ENCODE measurements at regions not wholly inside any gene's neighbourhood (a gene's known extent, or its start where the extent isn't known, plus 50 kb on each side); places are given as distances from the start of the nearest gene placed in this dataset.

GRCh38 chr3:145063616-145064015, 1092.0 kb downstream of the DIPK2A start:
- no peak for TF ChIP-seq CTCF (IDR thresholded peaks at IDR 0.05)
- no peak for TF ChIP-seq POLR2A (IDR thresholded peaks at IDR 0.05)
